Skin of body (tissue), 1 donor: ENCODE measurements at regions not wholly inside any gene's neighbourhood (a gene's known extent, or its start where the extent isn't known, plus 50 kb on each side); places are given as distances from the start of the nearest gene placed in this dataset.

Experiments used
- DNase-seq: peaks from one replicate; lab custom pipeline; 2025; lab: John Stamatoyannopoulos, UW

GRCh38 chr5:115409094-115409493 is 112.6 kb upstream of the CCDC112 start:
- no peak for DNase-seq

- no peak for DNase-seq
Measured at GRCh38 chr5:115402822-115403577, 106.5 kb upstream of the CCDC112 start.

GRCh38 chr5:115402092-115402491 is 105.6 kb upstream of the CCDC112 start:
- no peak for DNase-seq

DNA sequence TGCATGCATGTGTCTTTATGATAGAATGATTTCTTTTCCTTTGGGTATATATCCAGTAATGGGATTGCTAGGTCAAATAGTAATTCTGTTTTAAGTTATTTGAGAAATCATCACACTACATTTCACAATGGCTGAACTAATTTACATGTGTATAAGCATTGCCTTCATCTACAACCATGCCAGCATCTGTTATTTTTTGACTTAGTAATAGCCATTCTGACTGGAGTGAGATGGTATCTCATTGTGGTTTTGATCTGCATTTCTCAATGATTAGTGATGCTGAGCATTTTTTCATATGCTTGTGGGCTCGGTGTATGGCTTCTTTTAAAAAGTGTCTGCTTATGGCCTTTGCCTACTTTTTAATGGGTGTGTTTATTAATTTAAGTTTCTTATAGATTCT is 102.3 kb upstream of the CCDC112 start:
- DNase-seq: no peak

DNA sequence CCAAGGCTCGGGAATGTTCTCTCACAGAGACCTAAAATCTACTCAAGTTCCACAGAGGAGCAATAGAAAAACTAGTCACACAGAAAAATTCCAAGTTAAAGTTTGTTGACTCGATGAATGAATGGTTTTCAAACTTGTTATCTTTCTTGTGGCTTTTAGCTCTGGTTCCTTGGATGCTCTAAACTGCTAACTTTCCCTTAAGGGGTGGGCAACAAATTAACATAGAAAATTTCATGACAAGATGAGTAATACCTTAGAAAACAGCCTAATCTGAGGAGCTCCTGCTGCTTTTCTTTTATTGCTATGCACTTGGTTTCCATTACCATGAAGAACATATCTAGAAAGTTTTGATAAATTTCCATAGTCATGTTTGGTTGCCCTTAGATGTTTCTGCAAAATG is 100.2 kb upstream of the CCDC112 start:
- DNase-seq: no peak

DNA sequence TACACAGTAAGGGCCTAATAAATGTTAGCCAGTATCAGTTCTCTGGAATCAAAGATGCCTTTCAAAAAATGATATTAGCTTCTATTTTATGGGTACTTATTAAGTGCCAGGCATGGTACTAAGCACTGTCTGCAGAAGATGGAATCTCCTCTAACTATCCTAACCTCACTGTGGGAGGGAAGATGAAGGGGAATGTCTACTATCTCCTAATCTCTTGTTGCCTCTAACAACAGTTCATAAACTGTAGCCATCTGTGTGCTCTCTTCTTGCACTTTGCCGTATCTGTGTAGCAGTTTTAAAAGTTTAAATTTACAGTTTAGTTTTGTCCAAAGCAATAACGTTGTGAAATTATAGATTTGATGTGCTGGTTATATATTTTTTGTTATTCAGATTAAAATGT is 99.6 kb upstream of the CCDC112 start:
- DNase-seq: no peak

- DNase-seq: no peak
Measured at GRCh38 chr5:115394531-115394930, 98.1 kb upstream of the CCDC112 start.

GRCh38 chr5:115393239-115393638 is 96.8 kb upstream of the CCDC112 start:
- DNase-seq: no peak

DNA sequence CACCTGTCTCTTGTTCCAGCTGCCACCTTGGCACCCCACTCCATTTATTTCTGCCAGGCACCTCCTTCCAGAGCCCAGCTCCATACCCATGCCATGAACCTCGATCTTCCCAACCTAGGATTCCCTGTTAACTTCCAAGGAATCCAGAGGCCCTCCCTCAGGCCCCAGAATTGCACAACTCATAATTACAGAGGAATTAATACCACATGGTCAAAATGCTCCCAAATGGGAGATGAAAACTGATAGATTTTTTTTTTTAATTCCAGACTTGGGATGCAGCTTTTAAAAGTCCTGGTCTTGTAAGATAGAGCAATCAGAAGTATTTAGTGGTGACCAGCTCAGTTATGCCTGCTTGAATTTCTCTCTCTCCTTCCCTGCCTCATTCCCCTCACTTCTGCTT is 96.2 kb upstream of the CCDC112 start:
- peak; percentile 15 for DNase-seq

DNA sequence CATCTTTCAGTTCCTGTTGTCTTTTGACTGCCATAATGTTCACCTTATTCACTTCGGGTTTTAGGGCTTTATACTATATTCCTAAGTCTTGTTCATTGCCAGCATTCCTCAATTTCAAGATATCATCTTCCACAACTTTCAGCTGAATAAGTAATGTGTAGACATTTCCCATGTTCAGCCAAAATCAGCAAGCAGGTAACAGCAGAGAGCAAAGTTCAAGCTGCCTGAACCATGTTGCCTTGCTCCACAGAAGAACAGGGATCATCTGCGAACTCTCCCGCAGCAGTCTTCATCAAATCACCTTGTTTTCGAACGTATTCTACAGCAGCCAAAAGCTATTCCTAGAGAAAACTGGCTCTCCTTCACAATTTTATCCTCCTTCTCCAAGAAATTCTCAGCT is 95.3 kb upstream of the CCDC112 start:
- DNase-seq: no peak

GRCh38 chr5:115389799-115390382 is 93.4 kb upstream of the CCDC112 start:
- no peak for DNase-seq

GRCh38 chr5:115389034-115389798 is 92.8 kb upstream of the CCDC112 start:
- peak; percentile 3 for DNase-seq

DNA sequence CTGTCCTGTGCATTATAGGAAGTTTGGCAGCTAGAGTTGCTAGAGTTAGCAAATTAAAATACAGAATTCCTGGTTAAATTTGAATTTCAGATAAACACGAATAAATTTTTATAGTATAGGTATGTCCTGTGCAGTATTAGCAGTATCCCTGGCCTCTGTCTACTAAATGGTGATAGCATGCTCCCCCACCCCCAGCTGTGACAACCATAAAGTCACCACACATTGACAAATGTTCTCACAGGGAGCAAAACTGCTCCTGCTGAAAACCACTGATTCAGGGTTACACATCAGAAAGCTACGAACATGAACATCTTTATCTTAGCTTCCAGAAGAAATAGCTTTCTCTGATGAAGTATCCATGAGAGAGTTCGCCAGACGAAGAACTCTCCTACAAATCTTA is 91.8 kb upstream of the CCDC112 start:
- no peak for DNase-seq

DNA sequence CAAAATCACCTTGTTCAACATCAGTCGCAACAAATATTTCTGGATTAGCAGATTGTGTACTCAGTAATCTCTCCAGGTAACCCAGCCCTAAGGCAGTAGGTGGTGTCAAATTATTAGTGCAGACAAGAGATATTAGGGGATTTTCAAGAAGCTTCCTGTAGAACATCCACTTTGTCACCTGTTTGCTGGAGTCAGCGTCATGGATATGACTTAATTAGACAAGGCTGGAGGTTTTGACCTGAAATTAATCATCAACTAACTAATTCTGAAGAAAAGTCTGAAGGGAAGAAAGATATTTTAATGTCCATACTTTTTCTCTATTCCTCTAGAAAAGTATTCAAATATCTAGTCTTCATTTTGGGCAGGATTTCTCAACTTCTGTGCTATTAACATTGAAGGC is 91.4 kb upstream of the CCDC112 start:
- DNase-seq: no peak

DNA sequence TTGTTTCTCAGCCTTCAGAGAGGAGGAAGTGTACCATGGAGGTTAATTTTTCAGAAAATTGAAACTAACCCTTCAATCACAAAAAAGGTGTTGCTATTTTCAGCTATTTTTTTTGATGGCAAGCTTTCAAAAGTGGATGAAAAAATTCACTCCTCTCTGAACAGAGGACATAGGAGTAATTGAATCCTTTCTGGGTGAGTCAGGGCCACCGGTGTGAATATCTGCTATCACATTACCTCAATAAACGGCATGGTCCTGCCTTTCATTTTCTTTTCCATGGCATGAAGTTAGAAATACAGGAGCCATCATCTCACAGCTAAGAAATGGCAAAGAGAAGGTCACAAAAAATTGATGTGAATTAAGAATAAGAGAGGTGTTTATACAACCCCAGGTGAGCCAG is 90.2 kb upstream of the CCDC112 start:
- DNase-seq: no peak

DNA sequence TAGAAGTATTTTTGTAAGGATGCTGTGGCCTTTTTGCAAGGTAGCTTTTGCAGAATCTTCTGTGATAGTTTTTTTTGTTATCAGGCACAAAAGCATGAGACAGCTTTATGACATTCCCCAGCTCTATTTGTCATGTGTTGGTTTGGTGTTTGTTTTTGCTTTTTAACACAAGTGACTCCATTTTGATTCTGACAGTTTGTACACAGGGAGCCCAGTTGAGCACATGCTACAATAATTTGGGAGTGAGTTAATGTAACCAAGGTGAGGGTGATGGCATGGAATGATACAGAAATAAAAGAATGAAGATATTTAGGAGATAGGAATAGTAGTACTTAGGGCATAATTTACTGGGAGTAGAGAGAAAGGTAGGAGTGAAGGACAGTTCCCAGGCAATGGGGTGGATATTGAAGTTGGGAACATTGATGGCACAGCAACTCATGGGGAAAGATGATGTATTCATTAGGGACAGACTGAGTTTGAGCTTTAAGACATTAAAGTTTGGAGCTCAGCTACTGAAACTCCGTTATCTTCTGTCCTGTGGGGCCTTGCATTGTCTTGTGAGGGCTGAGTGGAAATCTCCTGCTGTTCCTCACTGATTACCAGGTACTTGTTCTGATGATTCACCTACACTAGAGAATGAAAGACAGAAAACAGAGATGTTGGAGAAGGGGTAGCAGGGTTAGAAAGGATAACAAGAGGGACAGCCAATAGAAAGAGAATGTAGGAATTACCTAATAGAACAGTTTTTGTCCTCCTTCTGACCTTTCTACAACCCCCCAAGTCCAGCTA is 88.3 kb upstream of the CCDC112 start:
- no peak for DNase-seq

- DNase-seq: no peak
Measured at GRCh38 chr5:115382989-115383388, 86.5 kb upstream of the CCDC112 start.

DNA sequence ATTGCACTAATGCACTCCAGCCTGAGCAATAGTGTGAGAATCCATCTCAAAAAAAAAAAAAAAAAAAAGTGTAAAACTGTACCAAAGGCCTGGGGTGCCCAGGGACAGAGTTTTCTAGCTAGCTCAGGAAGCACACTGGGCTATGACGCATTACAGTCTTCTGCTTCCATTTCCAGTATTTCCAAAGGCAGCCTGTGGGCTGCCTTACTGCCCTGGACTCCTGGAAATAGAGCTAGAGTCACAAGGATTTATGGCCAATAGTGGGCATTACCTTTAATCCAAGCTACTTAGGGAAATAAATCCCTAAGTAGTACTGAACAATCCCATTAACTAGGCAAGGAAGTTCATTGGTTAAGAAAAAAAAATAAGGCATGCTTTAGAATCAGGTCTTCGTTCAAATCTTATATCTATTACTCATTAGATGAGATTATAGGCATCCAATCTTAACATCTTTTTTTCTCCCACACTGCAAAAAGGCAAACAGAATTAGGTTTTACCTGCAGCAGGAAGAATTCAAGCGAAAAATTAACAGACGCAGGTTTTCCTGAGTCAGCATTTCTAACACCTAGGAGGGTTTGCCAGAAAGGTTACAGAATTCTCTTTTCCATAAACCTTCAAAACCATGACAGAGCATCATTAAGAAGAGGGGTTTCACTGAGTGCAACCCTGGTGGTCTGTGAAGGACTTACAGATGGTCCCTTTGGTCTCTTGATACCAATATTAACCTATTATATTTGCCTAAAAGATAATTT is 85.6 kb upstream of the CCDC112 start:
- DNase-seq: no peak

GRCh38 chr5:115379622-115380344 is 83.3 kb upstream of the CCDC112 start:
- DNase-seq: no peak

DNA sequence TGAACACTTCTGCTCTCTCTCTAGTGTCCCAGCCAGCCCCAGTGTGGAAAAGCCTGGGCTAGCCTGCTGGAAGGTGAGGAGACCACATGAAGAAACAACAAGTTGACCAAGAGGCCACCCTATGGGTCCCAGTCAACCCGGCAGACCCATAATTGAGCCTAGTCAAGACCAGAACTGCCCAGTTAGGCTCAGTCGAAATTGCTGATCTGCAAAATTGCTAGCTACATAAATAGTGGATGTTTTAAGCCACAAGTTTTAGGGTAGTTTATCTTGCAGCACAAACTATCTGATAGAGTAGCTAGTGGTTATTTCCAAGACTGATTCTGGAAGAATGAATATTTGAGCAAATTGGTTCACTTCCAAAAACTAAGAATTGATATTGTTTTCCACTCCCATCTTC is 82.3 kb upstream of the CCDC112 start:
- DNase-seq: no peak
